GM10266 (cell line): ENCODE measurements at regions not wholly inside any gene's neighbourhood (a gene's known extent, or its start where the extent isn't known, plus 50 kb on each side); places are given as distances from the start of the nearest gene placed in this dataset.

ENCODE experiments used
- DNase-seq: peaks from one replicate; pipeline ENCODE4 v3.0.0; 2012; ENCODE audit errors: extremely low spot score
- TF ChIP-seq, protein P1 (sequence below): IDR thresholded peaks from 2 replicates; pipeline ENCODE4 v1.5.1; 2012; ENCODE audit warnings: mild to moderate bottlenecking, low read depth; ENCODE audit not compliant: control insufficient read depth, insufficient read depth; ENCODE audit errors: missing control alignments

DNA sequence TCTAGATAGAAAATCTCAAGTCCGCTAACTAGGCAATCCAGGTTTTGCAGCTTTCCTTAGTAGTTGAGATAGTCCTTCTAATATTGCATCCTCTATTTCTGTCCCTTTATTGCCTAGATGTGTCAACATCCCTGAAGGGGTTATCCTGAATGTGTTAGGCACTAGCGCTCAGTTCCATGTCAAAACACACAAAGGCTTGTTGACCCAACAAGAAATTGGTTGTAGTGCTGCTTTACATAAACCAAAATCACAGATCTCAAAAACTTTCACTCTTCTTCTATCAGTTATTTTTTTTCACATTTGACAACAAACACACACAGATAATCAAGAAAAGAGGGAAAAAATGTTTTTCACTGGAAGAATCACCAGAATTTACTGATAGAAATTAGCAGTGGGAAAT, 51.4 kb upstream of the SOX2 start:
- TF ChIP-seq, protein P1, sequence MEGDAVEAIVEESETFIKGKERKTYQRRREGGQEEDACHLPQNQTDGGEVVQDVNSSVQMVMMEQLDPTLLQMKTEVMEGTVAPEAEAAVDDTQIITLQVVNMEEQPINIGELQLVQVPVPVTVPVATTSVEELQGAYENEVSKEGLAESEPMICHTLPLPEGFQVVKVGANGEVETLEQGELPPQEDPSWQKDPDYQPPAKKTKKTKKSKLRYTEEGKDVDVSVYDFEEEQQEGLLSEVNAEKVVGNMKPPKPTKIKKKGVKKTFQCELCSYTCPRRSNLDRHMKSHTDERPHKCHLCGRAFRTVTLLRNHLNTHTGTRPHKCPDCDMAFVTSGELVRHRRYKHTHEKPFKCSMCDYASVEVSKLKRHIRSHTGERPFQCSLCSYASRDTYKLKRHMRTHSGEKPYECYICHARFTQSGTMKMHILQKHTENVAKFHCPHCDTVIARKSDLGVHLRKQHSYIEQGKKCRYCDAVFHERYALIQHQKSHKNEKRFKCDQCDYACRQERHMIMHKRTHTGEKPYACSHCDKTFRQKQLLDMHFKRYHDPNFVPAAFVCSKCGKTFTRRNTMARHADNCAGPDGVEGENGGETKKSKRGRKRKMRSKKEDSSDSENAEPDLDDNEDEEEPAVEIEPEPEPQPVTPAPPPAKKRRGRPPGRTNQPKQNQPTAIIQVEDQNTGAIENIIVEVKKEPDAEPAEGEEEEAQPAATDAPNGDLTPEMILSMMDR, result no peak

DNA sequence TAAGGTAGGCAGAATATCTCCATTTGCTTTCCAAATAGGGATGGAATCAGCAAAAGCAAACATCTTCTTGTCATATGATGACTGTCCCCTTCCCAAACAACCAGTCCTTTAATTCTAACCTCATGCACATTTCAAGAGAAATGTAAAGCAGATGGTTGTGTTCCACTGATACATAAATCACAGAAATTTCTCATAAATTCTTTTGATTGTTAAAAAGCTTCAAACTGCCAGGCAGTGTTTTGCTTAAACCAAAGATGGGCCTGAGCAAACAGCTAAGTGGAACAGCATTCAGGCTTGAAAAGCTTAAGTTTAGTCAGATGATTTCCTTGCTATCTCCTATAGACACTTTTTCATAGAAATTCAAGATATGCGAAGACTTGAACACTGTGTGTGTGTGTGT, 74.3 kb upstream of the SOX2 start:
- DNase-seq, result no peak
- TF ChIP-seq, protein P1, result no peak

More for the DNA sequence above, 51.4 kb upstream of the SOX2 start:
- DNase-seq, result no peak

DNA sequence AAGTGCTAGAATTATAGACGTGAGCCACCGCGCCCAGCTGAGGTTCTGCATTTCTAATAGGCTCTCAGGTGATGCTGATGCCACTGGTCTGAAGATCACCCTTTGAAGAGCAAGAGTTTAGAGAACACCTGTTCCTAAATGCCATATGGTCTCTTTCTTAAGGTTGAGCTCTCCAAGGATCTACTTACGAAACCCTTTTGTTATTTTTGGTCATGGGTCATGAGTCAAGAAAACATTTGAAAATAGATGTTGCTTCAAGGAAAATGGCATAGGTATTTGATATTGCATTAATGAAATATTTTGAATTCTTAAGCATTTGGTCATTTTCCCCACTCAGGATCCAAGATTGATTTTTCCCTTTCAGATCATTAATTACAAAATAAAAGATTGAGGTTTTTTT, 74.7 kb upstream of the SOX2 start:
- no peak for DNase-seq

DNA sequence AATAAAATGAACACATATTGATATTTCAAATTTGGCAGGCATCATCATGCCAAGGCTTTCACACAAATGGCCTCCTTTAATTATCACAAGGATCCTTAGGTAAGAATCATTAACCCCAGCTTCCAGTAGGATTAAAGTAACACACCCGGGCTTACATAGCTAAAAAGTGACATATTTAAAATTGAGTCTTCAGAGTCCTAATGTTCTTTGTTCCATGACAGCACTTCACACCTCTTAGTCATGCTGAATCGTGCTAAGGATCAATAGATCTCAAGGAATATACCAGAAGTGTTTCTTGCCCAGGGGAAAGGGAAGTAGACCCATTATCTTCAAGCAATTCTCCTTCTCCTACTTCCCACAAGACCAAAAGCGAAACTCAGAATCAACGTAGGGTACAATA, 76.6 kb upstream of the SOX2 start:
- TF ChIP-seq, protein P1, result no peak
- DNase-seq, result no peak

More for the DNA sequence above, 74.7 kb upstream of the SOX2 start:
- TF ChIP-seq, protein P1, result no peak

DNA sequence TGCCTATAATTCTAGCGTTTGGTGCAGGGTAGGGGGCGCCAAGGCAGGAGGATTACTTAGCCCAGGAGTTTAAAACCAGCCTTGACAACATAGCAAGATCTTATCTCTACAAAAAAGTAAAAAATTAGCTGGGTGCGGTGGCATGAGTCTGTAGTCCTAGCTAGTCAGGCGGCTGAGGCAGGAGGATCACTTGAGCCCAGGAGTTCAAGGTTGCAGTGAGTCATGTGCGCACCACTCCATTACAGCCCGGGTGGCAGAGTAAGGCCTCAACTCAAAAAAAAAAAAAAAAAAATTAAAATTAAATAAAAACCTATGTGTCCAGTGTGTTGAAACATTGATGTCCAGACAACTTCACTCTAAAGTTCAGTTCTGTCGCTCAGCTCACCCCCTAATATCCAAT, 78.2 kb upstream of the SOX2 start:
- TF ChIP-seq, protein P1, result no peak
- DNase-seq, result no peak

DNA sequence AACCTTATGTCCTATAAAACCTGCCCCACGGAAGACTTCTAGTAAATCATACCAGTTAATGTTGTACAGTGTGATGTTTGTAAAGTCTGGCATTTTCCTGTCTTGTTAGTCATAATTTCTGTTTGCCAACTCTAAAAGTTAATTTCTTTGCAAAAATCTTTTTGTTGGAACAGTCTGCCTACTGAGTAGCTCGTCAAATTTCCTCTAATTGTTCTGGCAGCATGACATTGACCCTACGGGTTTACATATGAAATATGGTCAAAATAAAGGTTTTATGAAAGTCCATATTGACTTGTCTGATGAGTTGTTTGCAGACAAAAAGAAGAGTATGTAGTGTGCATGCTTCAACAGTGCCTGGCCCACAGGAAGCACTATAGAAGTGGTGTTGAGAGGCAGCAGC, 79.8 kb upstream of the SOX2 start:
- TF ChIP-seq, protein P1, result no peak

DNA sequence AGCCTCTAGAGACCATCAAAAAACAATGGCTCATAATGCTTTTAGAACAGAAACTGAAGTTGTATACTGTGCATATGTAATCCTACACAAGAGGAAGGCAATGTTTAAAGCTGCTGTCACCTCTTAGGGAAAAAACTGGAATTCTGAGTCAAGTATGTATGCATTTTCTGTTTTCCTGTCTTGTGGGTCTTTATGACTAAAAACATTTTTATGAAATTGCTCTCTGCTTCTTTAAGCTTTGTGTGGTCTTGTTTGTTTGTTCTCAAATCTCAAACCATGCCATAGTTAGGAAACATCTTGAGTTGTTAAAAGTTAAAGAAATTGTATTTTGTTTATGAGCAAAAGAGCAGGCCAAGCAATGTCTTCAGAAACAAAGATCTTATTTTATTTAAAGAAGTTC, 80.9 kb upstream of the SOX2 start:
- DNase-seq, result no peak
- TF ChIP-seq, protein P1, result no peak

More for the DNA sequence above, 79.8 kb upstream of the SOX2 start:
- DNase-seq, result no peak
